GM12892 (cell line): ENCODE measurements at regions not wholly inside any gene's neighbourhood (a gene's known extent, or its start where the extent isn't known, plus 50 kb on each side); places are given as distances from the start of the nearest gene placed in this dataset.

Experiments
- DNase-seq: peaks from one replicate; pipeline ENCODE4 v3.0.0; 2011; ENCODE audit not compliant: insufficient read length
- FAIRE-seq: peaks from 2 replicates; lab custom pipeline; 2011; peaks lifted over from hg19 to GRCh38; lab: Jason Lieb, UNC
- POLR2A ChIP-seq: IDR thresholded peaks from 2 replicates; pipeline ENCODE4 v1.6.1; 2011; ENCODE audit warnings: low read depth, low read length, control low read depth
- POLR2AphosphoS5 ChIP-seq: IDR thresholded peaks from 2 replicates; pipeline ENCODE4 v1.6.1; 2011; ENCODE audit warnings: low read depth, low read length, control low read depth
- TAF1 ChIP-seq: IDR thresholded peaks from 2 replicates; pipeline ENCODE4 v1.6.1; 2011; ENCODE audit warnings: low read depth, mild to moderate bottlenecking, control low read depth, low read length, borderline replicate concordance

- no peak for FAIRE-seq
- DNase-seq = no peak
- TF ChIP-seq TAF1 (no peak), POLR2AphosphoS5 (no peak), POLR2A (no peak)
These were observed 137.3 kb upstream of the PCDH9 start for GRCh38 chr13:67367399-67367798.

- TF ChIP-seq POLR2AphosphoS5 (no peak), POLR2A (no peak), TAF1 (no peak)
- FAIRE-seq = no peak
- no peak for DNase-seq
These were observed 136.4 kb upstream of the PCDH9 start for GRCh38 chr13:67366533-67366932.

- FAIRE-seq = no peak
- DNase-seq = no peak
These were observed 125.8 kb upstream of the PCDH9 start for GRCh38 chr13:67355812-67356476.

GRCh38 chr13:67353941-67354340 lies 123.8 kb upstream of the PCDH9 start:
- no peak for TF ChIP-seq POLR2AphosphoS5
- TF ChIP-seq TAF1 = no peak
- TF ChIP-seq POLR2A = no peak
- DNase-seq (no peak), FAIRE-seq (no peak)

More at GRCh38 chr13:67355812-67356476, 125.8 kb upstream of the PCDH9 start:
- TF ChIP-seq TAF1 (no peak), POLR2A (no peak)

GRCh38 chr13:67353031-67353430 lies 122.9 kb upstream of the PCDH9 start:
- FAIRE-seq (no peak), DNase-seq (no peak)
- TF ChIP-seq POLR2AphosphoS5 (no peak), TAF1 (no peak), POLR2A (no peak)

- FAIRE-seq = no peak
- TF ChIP-seq POLR2A (no peak), TAF1 (no peak), POLR2AphosphoS5 (no peak)
These were observed 121.8 kb upstream of the PCDH9 start for GRCh38 chr13:67351909-67352308.

GRCh38 chr13:67351114-67351513 lies 121.0 kb upstream of the PCDH9 start:
- TF ChIP-seq POLR2AphosphoS5 (no peak), POLR2A (no peak), TAF1 (no peak)

More at GRCh38 chr13:67351909-67352308, 121.8 kb upstream of the PCDH9 start:
- DNase-seq = no peak

GRCh38 chr13:67343777-67344176 lies 113.6 kb upstream of the PCDH9 start:
- TF ChIP-seq POLR2A (no peak), TAF1 (no peak), POLR2AphosphoS5 (no peak)
- FAIRE-seq (no peak), DNase-seq (no peak)

More at GRCh38 chr13:67351114-67351513, 121.0 kb upstream of the PCDH9 start:
- no peak for FAIRE-seq
- DNase-seq = no peak

GRCh38 chr13:67341406-67341805 lies 111.3 kb upstream of the PCDH9 start:
- TF ChIP-seq POLR2A (no peak), POLR2AphosphoS5 (no peak), TAF1 (no peak)
- FAIRE-seq = no peak
- no peak for DNase-seq

- no peak for DNase-seq
- TF ChIP-seq POLR2A (no peak), POLR2AphosphoS5 (no peak), TAF1 (no peak)
- no peak for FAIRE-seq
These were observed 100.0 kb upstream of the PCDH9 start for GRCh38 chr13:67330149-67330548.

GRCh38 chr13:67328895-67329294 lies 98.8 kb upstream of the PCDH9 start:
- no peak for TF ChIP-seq TAF1
- no peak for TF ChIP-seq POLR2AphosphoS5
- no peak for TF ChIP-seq POLR2A
- DNase-seq (no peak), FAIRE-seq (no peak)

GRCh38 chr13:67318860-67319259 lies 88.7 kb upstream of the PCDH9 start:
- FAIRE-seq = no peak
- TF ChIP-seq POLR2A (no peak), TAF1 (no peak), POLR2AphosphoS5 (no peak)
- DNase-seq = no peak
